PC-9 (cell line): ENCODE measurements at regions not wholly inside any gene's neighbourhood (a gene's known extent, or its start where the extent isn't known, plus 50 kb on each side); places are given as distances from the start of the nearest gene placed in this dataset.

Experiments
- CTCF ChIP-seq: fragments of 200-600 bp; sonication (generic); conservative IDR thresholded peaks from 2 replicates; pipeline ENCODE4 v1.6.1; 2017; ENCODE audit warnings: mixed run types, antibody characterized with exemption, mild to moderate bottlenecking, moderate library complexity
- EZH2 ChIP-seq: fragments of 200-600 bp; sonication (generic); IDR thresholded peaks from 2 replicates; pipeline ENCODE4 v1.8.0; 2017; ENCODE audit warnings: antibody characterized with exemption, low read depth

GRCh38 chr11:91587131-91587530 is 637.5 kb upstream of the FAT3 start:
- TF ChIP-seq CTCF (no peak), EZH2 (no peak)
